ENCODE measurements at regions not wholly inside any gene's neighbourhood (a gene's known extent, or its start where the extent isn't known, plus 50 kb on each side); places are given as distances from the start of the nearest gene placed in this dataset.

DNA sequence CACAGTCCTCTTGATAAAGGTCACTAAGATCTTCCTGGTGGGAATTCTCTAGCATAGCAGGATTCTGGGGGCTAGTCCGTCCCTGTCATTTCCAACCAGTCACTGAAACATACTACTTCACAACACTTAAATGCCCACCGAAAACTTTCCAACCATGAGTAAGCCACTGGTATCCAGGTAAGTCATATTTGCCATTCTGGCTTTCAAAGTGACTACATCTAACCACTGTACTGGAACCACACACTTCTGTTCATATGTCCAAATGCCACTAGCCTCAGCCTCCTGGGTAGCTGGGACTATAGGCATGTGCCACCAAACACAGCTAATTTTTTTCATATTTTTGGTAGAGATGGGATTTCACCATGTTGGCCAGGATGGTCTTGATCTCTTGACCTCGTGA is 64.3 kb upstream of the VANGL1 start:
- Histone ChIP-seq H3K4me3 (ENCODE audit: low read depth in 1 of 3, low read length in 3 of 3) (no peak overlapping the region), H3K9me3 (ENCODE audit: control insufficient read depth in 2 of 2, insufficient read depth in 1 of 2, low read depth in 1 of 2, low read length in 1 of 2) (peaks cover 0 to 8% of the 10 kb centered on the region in 2 donors), H3K27me3 (ENCODE audit: control insufficient read depth in 3 of 3, insufficient read depth in 3 of 3, low read length in 3 of 3) (no peaks in the 10 kb centered on the region), H3K27ac (ENCODE audit: low read depth in 1 of 3, low read length in 2 of 3) (no peak overlapping the region), H3K36me3 (ENCODE audit: control insufficient read depth in 3 of 3, insufficient read depth in 2 of 3, low read depth in 1 of 3, low read length in 3 of 3) (no peaks in the 10 kb centered on the region), H3K4me1 (ENCODE audit: control insufficient read depth in 3 of 3, insufficient read depth in 2 of 3, low read depth in 1 of 3, low read length in 2 of 3) (no peaks in the 10 kb centered on the region)
- DNase-seq (no peak), FAIRE-seq (no peak)
- WGBS, 3 donors, result 82 to 89% (median 86%) methylated on average over 3 of the region's 3 CpGs

- H3K27ac ChIP-seq (ENCODE audit: low read depth in 1 of 3, low read length in 2 of 3), result no peak overlapping the region
- H3K27me3 ChIP-seq (ENCODE audit: control insufficient read depth in 3 of 3, insufficient read depth in 3 of 3, low read length in 3 of 3), result no peaks in the 10 kb centered on the region
- H3K4me3 ChIP-seq (ENCODE audit: low read depth in 1 of 3, low read length in 3 of 3), result no peak overlapping the region
- no peaks in the 10 kb centered on the region for H3K36me3 ChIP-seq (ENCODE audit: control insufficient read depth in 3 of 3, insufficient read depth in 2 of 3, low read depth in 1 of 3, low read length in 3 of 3)
- H3K4me1 ChIP-seq (ENCODE audit: control insufficient read depth in 3 of 3, insufficient read depth in 2 of 3, low read depth in 1 of 3, low read length in 2 of 3), result no peaks in the 10 kb centered on the region
- FAIRE-seq (no peak), DNase-seq (no peak)
- peaks cover 0 to 8% of the 10 kb centered on the region in 2 donors for H3K9me3 ChIP-seq (ENCODE audit: control insufficient read depth in 2 of 2, insufficient read depth in 1 of 2, low read depth in 1 of 2, low read length in 1 of 2)
These were observed 66.1 kb upstream of the VANGL1 start for GRCh38 chr1:115575661-115576060.

DNA sequence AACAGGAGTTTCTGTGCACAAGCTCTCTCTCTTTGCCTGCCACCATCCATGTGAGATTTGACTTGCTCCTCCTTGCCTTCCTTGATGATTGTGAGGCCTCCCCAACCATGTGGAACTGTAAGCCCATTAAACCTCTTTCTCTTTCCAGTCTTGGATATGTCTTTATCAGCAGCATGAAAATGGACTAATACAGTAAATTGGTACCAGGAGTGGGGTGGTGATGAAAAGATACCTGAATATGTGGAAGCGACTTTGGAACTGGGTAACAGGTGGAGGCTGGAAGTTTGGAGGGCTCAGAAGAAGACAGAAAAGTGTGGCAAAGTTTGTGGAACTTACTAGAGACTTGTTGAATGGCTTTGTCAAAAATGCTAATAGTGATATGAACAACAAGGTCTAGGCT is 69.1 kb upstream of the VANGL1 start:
- H3K27me3 ChIP-seq (ENCODE audit: control insufficient read depth in 3 of 3, insufficient read depth in 3 of 3, low read length in 3 of 3), result peaks cover 0 to 2% (median 0%) of the 10 kb centered on the region in 3 donors
- WGBS, 3 donors, result 38 to 92% (median 90%) methylated on average over 1 of the region's 1 CpG
- H3K36me3 ChIP-seq (ENCODE audit: control insufficient read depth in 3 of 3, insufficient read depth in 2 of 3, low read depth in 1 of 3, low read length in 3 of 3), result no peaks in the 10 kb centered on the region
- no peaks in the 10 kb centered on the region for H3K4me1 ChIP-seq (ENCODE audit: control insufficient read depth in 3 of 3, insufficient read depth in 2 of 3, low read depth in 1 of 3, low read length in 2 of 3)
- FAIRE-seq (no peak), DNase-seq (no peak)
- H3K27ac ChIP-seq (ENCODE audit: low read depth in 1 of 3, low read length in 2 of 3), result no peak overlapping the region
- H3K9me3 ChIP-seq (ENCODE audit: control insufficient read depth in 2 of 2, insufficient read depth in 1 of 2, low read depth in 1 of 2, low read length in 1 of 2), result peaks cover 0 to 12% of the 10 kb centered on the region in 2 donors
- no peak overlapping the region for H3K4me3 ChIP-seq (ENCODE audit: low read depth in 1 of 3, low read length in 3 of 3)

DNA sequence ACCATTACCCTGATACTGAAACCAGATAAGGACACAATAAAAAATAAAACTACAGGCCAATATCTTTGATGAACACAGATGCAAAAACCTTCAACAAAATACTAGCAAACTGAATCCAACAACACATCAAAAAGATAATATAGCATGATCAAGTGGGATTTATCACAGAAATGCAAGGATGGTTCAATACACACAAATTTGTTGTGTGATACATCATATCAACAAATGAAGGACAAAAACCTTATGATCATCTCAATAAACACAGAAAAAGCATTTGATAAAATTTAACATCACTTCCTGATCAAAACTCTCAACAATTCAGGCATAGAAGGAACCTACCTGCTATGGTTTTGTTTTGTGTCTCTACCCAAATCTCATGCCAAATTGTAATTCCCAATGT is 74.3 kb upstream of the VANGL1 start:
- H3K4me1 ChIP-seq (ENCODE audit: control insufficient read depth in 3 of 3, insufficient read depth in 2 of 3, low read depth in 1 of 3, low read length in 2 of 3), result no peaks in the 10 kb centered on the region
- H3K27me3 ChIP-seq (ENCODE audit: control insufficient read depth in 3 of 3, insufficient read depth in 3 of 3, low read length in 3 of 3), result peaks cover 0 to 12% (median 7%) of the 10 kb centered on the region in 3 donors
- FAIRE-seq, result no peak
- no peak for DNase-seq
- peaks cover 0 to 5% of the 10 kb centered on the region in 2 donors for H3K9me3 ChIP-seq (ENCODE audit: control insufficient read depth in 2 of 2, insufficient read depth in 1 of 2, low read depth in 1 of 2, low read length in 1 of 2)
- no peak overlapping the region for H3K4me3 ChIP-seq (ENCODE audit: low read depth in 1 of 3, low read length in 3 of 3)
- no peaks in the 10 kb centered on the region for H3K36me3 ChIP-seq (ENCODE audit: control insufficient read depth in 3 of 3, insufficient read depth in 2 of 3, low read depth in 1 of 3, low read length in 3 of 3)
- H3K27ac ChIP-seq (ENCODE audit: low read depth in 1 of 3, low read length in 2 of 3), result no peak overlapping the region

- Histone ChIP-seq H3K27me3 (ENCODE audit: control insufficient read depth in 3 of 3, insufficient read depth in 3 of 3, low read length in 3 of 3) (peaks cover 0 to 12% (median 7%) of the 10 kb centered on the region in 3 donors), H3K27ac (ENCODE audit: low read depth in 1 of 3, low read length in 2 of 3) (no peak overlapping the region), H3K4me1 (ENCODE audit: control insufficient read depth in 3 of 3, insufficient read depth in 2 of 3, low read depth in 1 of 3, low read length in 2 of 3) (no peaks in the 10 kb centered on the region), H3K36me3 (ENCODE audit: control insufficient read depth in 3 of 3, insufficient read depth in 2 of 3, low read depth in 1 of 3, low read length in 3 of 3) (no peaks in the 10 kb centered on the region), H3K9me3 (ENCODE audit: control insufficient read depth in 2 of 2, insufficient read depth in 1 of 2, low read depth in 1 of 2, low read length in 1 of 2) (peaks cover 0 to 5% of the 10 kb centered on the region in 2 donors), H3K4me3 (ENCODE audit: low read depth in 1 of 3, low read length in 3 of 3) (no peak overlapping the region)
- DNase-seq, result no peak
- no peak for FAIRE-seq
- 60 to 74% (median 64%) methylated on average over 3 of the region's 3 CpGs for WGBS, 3 donors
These were observed 76.0 kb upstream of the VANGL1 start for GRCh38 chr1:115565791-115566190.

GRCh38 chr1:115565353-115565752 is 76.4 kb upstream of the VANGL1 start:
- 60 to 74% (median 69%) methylated on average over 3 of the region's 3 CpGs for WGBS, 3 donors
- H3K36me3 ChIP-seq (ENCODE audit: control insufficient read depth in 3 of 3, insufficient read depth in 2 of 3, low read depth in 1 of 3, low read length in 3 of 3), result no peaks in the 10 kb centered on the region
- DNase-seq (no peak), FAIRE-seq (no peak)
- H3K27ac ChIP-seq (ENCODE audit: low read depth in 1 of 3, low read length in 2 of 3), result no peak overlapping the region
- peaks cover 0 to 5% of the 10 kb centered on the region in 2 donors for H3K9me3 ChIP-seq (ENCODE audit: control insufficient read depth in 2 of 2, insufficient read depth in 1 of 2, low read depth in 1 of 2, low read length in 1 of 2)
- no peaks in the 10 kb centered on the region for H3K4me1 ChIP-seq (ENCODE audit: control insufficient read depth in 3 of 3, insufficient read depth in 2 of 3, low read depth in 1 of 3, low read length in 2 of 3)
- H3K27me3 ChIP-seq (ENCODE audit: control insufficient read depth in 3 of 3, insufficient read depth in 3 of 3, low read length in 3 of 3), result peaks cover 0 to 12% (median 9%) of the 10 kb centered on the region in 3 donors
- H3K4me3 ChIP-seq (ENCODE audit: low read depth in 1 of 3, low read length in 3 of 3), result no peak overlapping the region

GRCh38 chr1:115564201-115564600 is 77.6 kb upstream of the VANGL1 start:
- peaks cover 0 to 5% of the 10 kb centered on the region in 2 donors for H3K9me3 ChIP-seq (ENCODE audit: control insufficient read depth in 2 of 2, insufficient read depth in 1 of 2, low read depth in 1 of 2, low read length in 1 of 2)
- no peak for FAIRE-seq
- no peaks in the 10 kb centered on the region for H3K36me3 ChIP-seq (ENCODE audit: control insufficient read depth in 3 of 3, insufficient read depth in 2 of 3, low read depth in 1 of 3, low read length in 3 of 3)
- 28 to 63% (median 32%) methylated on average over 18 to 25 of the region's 25 CpGs for WGBS, 3 donors
- H3K4me1 ChIP-seq (ENCODE audit: control insufficient read depth in 3 of 3, insufficient read depth in 2 of 3, low read depth in 1 of 3, low read length in 2 of 3), result no peaks in the 10 kb centered on the region
- H3K27ac ChIP-seq (ENCODE audit: low read depth in 1 of 3, low read length in 2 of 3), result no peak overlapping the region
- no peak for DNase-seq
- H3K4me3 ChIP-seq (ENCODE audit: low read depth in 1 of 3, low read length in 3 of 3), result no peak overlapping the region
- peaks cover 0 to 12% (median 9%) of the 10 kb centered on the region in 3 donors for H3K27me3 ChIP-seq (ENCODE audit: control insufficient read depth in 3 of 3, insufficient read depth in 3 of 3, low read length in 3 of 3)

- no peak overlapping the region for H3K4me3 ChIP-seq (ENCODE audit: low read depth in 1 of 3, low read length in 3 of 3)
- H3K27me3 ChIP-seq (ENCODE audit: control insufficient read depth in 3 of 3, insufficient read depth in 3 of 3, low read length in 3 of 3), result peaks cover 0 to 8% (median 6%) of the 10 kb centered on the region in 3 donors
- no peaks in the 10 kb centered on the region for H3K36me3 ChIP-seq (ENCODE audit: control insufficient read depth in 3 of 3, insufficient read depth in 2 of 3, low read depth in 1 of 3, low read length in 3 of 3)
- no peaks in the 10 kb centered on the region for H3K9me3 ChIP-seq (ENCODE audit: control insufficient read depth in 2 of 2, insufficient read depth in 1 of 2, low read depth in 1 of 2, low read length in 1 of 2)
- H3K4me1 ChIP-seq (ENCODE audit: control insufficient read depth in 3 of 3, insufficient read depth in 2 of 3, low read depth in 1 of 3, low read length in 2 of 3), result no peaks in the 10 kb centered on the region
- H3K27ac ChIP-seq (ENCODE audit: low read depth in 1 of 3, low read length in 2 of 3), result no peak overlapping the region
- FAIRE-seq, result no peak
- 56 to 84% (median 71%) methylated on average over 4 to 7 of the region's 7 CpGs for WGBS, 3 donors
- no peak for DNase-seq
These were observed 81.7 kb upstream of the VANGL1 start for GRCh38 chr1:115560027-115560426.

DNA sequence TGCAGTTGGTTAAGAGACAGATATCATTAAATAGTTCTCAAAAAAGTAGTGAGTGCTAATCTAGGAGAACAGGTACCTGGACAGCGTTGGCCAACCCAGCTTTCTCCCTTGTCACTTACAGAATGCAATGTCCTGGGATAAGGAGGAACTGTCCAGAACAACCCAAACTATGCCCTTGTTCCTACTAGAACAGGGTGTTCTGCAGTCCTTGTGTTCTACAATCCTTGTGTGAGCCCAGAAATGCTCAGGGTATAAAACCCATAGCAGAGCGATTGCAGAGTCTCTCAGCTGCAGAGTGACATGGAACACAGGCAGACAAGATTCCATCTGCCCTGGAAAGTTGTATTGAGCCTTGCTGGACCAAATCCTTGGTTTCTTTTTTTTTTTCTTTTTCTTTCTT is 83.5 kb upstream of the VANGL1 start:
- H3K9me3 ChIP-seq (ENCODE audit: control insufficient read depth in 2 of 2, insufficient read depth in 1 of 2, low read depth in 1 of 2, low read length in 1 of 2), result no peaks in the 10 kb centered on the region
- FAIRE-seq, result no peak
- no peak overlapping the region for H3K4me3 ChIP-seq (ENCODE audit: low read depth in 1 of 3, low read length in 3 of 3)
- WGBS, 3 donors, result 72 to 84% (median 80%) methylated on average over 2 of the region's 2 CpGs
- no peak for DNase-seq
- no peaks in the 10 kb centered on the region for H3K4me1 ChIP-seq (ENCODE audit: control insufficient read depth in 3 of 3, insufficient read depth in 2 of 3, low read depth in 1 of 3, low read length in 2 of 3)
- H3K27me3 ChIP-seq (ENCODE audit: control insufficient read depth in 3 of 3, insufficient read depth in 3 of 3, low read length in 3 of 3), result peaks cover 0 to 2% (median 0%) of the 10 kb centered on the region in 3 donors
- no peak overlapping the region for H3K27ac ChIP-seq (ENCODE audit: low read depth in 1 of 3, low read length in 2 of 3)
- H3K36me3 ChIP-seq (ENCODE audit: control insufficient read depth in 3 of 3, insufficient read depth in 2 of 3, low read depth in 1 of 3, low read length in 3 of 3), result no peaks in the 10 kb centered on the region

Data from small intestine (tissue), 7 donors.